GM19043 (cell line): ENCODE measurements at regions not wholly inside any gene's neighbourhood (a gene's known extent, or its start where the extent isn't known, plus 50 kb on each side); places are given as distances from the start of the nearest gene placed in this dataset.

ENCODE experiments used
- ATAC-seq: cut with Tn5 transposase; IDR thresholded peaks from one replicate; pipeline ENCODE4 v1.9.1; 2021; ENCODE audit warnings: low read depth; ENCODE audit not compliant: unreplicated experiment

DNA sequence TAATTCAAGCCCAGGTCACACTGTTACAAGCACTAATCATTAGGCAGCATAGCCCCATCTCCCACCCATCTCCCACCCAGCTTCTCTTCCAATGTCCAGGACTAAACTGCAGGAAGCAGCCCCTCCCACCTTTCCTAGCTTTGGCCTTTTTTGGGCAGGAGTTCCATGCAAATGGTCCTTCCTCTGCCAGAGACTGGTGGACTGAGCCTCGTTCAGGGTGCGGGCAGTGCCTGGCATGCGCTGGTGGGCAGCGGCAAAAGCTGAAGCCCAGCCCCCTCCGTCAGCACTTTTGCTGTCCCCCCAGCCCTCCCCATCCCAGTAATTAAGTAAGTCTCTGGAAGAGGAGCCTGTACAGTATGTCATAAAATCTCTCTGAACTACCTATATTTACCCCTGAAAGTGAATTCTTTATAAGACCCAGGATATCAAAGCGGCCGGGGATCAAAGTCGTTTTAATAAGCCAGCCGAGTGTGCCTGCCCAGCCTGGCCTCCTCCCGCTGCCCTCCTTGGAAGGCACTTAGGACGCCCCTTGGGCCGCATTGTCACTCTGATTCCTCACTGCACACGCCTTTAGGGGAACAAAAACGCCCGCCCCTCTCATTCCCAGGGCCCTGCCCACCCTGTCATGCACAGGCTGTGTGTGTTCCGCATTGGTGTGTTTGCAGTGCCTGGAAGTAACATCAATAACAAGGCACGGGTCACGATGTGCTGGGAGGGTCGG is 109.9 kb downstream of the IRX5 start:
- no peak for ATAC-seq

DNA sequence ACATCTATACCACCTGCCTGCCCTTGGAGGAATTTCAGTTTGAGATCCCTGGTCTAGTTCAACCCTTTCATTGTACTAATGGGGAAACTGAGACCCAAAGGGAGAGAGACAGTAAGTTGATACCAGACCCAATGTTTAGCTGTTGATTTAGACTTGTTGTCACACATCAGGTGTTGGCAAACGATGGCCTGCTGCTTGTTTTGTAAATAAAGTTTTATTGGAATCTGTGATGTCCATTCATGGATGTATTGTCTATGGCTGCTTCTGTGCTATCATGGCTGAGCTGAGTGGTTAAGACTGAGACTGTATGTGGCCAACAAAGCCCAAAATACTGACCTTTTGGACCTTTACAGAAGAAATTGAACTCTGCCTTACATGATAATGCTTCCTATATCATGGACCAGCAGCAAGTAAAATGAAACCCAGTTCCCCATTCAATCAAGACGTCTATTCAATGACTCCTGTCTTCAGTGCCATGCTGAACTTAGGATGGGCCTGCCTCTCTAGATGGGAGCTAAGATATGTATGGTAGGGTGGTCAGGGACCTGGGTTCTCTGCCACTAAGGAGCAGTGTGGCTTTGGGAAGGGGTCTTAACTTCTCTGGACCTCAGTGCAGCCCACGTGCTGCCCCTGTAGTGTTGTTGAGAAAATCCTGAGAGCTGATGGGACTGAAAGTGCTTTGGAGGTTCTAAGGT is 111.0 kb downstream of the IRX5 start:
- no peak for ATAC-seq

DNA sequence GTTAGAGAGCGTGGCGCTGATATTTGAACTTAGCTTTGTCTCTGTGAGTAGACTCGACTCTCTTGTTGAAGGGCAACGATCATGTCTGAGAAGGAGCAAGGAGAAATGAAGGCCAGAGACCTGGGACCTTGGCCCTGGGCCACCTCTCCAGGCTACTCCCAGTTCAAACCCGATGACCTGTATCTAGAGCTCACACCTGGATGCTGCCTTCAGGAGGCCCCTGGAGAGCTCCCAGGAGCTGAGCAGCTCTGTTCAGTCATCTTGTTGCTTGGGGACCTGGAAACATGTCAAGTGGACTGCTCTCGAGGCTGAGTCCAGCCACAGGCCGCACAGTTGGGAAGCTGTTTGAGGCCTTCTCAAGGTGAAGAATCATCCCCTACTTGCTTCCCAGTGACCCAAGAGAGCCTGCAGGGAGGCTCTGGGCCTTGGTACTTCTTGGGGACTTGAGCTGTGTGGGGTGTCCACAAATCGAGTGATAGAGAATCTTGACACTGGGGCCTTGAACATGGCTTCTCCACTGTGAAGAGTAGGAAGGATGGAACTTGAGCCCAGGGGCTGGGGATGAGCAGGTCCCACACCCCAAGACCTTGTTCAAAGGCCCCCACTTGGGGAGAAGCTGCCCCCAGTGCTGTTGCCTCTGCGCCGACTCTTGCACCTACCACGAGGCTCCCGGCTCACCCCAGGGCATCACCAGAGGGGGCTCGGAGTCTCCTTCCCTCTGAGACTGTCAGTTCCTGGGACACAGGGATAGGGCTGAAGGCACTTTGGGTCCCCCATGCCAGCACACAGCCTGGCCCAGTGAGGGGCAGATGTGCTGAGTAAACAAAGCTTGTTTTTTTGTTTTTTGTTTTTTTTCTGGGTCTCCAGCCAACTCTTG is 112.1 kb downstream of the IRX5 start:
- no peak for ATAC-seq

DNA sequence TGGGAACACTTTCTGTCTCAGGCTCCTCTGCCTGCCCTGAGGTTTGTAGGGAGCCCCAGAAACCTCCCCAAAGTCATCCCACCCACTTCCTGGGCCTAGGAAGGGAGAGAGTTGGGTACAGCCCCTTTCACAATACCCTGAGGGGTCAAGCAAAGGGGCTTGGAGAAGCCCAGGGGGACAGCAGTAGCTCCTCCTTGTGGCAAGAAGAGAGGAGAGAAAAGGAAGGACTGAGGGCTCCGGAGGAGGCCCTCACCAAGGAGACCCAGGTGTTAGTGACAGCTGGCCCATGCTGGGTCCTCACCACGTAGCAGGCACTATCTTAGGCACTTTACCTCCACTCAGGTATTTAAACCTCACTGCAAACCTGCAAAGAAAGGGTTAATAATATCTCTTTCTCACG is 112.8 kb downstream of the IRX5 start:
- ATAC-seq, result no peak

DNA sequence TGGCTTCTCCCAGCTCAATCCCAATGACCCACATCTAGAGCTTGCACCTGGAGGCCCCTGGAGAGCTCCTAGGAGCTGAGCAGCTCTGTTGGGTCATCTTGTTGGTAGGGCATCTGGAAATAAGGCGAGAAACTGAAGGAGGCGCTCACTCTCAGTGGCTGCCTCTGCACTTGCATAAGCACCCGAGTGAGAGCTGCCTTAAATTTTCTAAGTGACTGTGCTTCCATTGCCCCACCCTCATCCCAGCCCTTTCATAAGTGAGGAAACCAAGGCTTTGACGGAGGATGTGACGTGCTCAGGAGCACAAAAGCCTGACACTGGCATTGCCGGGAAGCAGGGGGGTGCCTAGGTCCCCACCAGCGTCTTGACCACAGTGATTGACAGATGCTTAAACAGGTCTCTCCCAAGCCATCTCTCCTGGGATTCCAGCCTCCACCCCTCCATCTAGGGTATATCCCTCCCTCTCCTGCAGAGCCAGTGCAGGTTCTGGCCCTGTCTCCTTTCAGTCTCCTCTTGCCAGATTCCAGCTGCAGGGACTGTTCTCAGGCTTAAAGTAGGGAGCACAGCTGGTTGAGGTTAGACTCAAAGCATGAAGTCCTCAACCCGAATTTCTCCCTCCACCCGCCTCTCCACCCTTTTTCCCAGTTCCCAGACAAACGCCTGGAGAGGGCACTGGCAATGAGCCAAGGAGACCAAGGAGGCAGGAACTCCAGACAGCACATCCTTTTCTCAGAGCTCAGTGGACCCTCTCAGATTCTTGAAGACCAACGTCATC is 113.7 kb downstream of the IRX5 start:
- no peak for ATAC-seq

DNA sequence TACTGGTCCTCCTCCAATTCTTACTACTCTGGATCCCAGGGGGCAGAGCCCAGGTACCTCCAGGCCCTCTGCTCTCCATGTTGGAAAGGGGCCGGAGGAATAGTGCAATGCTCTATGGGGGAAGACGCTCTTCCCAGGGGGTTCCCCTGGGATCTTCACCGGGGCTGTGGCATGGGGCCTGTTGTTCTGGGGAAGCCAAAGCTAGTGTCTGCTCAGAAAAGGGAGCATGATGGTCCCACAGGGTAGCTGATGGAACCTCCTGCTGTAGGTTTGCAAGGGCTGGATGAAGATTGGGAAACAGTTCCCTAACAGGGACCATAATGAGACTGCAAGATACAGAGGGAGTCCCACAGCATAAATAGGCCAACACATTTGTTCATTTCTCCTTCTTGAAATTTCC is 114.7 kb downstream of the IRX5 start:
- no peak for ATAC-seq

DNA sequence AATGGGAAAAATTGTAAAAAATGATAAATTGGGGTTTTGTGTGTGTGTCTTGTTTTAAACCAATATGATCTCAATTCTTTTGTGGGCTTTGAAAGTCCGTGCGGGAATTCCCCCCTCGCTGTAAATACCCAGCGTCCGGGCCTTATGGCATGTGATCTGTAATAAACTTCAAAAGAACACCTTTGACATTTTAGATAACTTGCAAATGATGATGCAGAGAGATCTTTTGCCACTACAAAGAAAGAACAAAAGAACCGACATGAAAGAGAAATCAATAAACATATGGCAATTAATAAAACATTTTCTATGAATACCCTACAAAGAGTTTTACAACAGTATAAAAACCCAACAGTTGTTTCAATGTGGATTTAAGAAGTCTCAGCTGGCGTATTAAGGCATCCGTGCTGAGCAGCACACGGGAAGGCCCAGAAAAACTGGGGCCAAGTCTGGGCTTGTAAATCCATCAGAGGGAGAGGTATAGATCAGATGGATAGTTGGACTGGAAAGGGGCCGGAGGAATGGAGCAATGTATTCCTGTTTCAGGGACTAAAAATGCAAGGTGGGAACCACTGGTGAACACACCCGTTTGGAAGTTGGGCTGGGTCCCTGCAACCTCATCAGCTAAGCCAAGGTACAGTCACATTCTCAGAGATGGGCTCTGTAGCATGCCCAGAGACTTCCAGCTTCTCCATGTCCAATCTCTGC is 115.2 kb downstream of the IRX5 start:
- ATAC-seq, result no peak

DNA sequence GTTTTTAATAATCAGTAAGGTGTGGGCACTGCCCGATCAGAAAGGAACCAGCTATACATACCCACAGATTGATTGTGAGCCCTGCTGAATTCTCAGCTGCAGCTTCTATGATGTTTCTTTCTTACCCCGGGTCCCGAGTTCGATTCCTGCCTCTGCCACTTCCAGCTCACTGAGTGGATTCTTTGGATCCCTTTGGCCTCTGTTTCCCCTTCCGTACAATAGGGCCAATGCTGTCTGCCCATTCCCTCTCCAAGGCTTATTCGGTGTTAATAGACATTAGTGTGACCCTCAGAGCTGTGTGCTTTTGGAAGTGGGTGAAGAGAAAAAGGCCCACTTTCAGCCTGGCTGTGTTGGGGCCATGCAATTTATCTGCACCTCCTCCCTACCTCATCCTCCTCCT is 115.8 kb downstream of the IRX5 start:
- no peak for ATAC-seq

DNA sequence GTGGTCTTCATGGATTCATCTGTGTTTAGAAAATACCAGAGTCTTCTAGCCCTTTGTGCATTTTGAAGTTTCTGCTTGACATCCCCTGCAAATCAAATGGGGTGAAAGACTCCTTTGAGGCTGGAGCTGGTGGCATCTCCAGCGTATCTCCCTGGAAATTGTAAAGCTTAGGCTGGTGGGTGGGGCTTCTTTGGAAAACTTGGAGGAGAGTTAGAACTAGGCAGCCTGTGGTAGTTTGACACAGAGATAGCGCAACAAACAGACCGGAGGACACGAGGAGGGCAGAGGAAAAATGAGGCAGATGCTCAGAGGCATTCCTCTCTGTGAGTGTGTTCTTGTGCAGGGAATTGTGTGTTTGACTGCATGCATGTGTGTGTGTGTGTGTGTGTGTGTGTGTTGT is 116.3 kb downstream of the IRX5 start:
- ATAC-seq, result no peak

DNA sequence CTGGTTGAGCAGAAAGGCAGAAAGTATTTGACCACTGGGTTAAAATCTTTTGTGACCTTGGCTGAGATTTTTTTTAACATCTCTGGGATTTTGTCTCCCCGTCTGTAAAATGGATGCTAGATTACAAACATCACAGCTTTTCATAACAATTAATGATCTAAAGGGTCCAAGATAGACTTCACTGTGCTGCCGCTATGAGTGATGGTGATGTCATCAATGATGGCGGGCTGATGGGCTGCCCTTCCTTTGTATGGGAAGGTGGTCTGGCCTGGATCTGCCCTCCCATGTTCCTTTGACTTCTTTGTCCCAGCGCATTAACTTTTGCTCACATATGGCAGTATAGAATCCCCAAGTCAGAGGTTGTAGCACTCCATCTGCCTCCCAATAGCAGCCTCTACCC is 116.7 kb downstream of the IRX5 start:
- no peak for ATAC-seq

DNA sequence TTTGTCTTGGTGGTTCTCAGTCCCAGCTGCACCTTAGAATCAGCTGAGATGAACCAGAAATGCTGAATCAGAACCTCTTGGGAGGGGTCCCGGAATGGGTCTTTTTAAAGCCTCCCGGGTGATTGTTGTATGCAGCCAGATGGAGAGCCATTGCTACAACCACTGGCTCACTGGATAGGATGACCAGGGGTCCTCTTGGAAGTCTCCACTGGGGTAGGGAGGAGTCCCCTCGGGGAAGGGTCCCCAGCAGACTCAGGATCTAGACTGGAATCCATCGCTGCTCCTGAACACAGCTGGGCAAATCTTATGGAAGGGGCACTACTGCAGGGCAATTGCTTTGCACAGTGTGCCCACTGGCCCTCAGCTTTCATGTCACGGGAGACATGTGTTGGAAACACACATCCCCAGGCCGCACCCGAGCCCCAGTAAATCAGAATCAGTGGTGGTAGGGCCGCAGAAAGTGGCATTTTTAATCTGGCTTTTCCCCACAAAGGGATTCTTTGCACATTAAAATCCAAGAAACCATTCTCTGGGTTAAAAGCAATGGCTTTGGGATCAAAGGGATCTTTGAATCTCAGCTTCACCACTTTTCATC is 117.3 kb downstream of the IRX5 start:
- no peak for ATAC-seq

DNA sequence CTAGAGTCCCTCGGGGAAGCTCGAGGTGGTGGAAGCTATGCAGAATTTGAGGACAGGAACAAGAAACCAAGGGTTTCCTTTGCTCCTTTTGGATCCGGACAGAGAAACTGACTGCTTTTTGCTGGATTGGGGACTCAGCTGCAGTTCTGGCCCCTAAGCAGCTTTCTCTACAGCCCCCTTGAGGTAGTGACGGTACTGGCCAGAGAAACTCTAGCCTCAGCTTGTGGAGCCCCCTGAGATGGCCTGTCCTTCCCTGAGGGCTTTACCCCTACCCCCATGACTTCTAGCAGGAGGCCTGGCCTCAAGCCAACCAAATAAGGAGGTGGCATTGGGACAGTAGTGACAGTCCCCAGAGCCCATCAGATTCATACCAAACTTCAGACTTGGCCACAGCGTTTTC is 118.1 kb downstream of the IRX5 start:
- ATAC-seq, result no peak

DNA sequence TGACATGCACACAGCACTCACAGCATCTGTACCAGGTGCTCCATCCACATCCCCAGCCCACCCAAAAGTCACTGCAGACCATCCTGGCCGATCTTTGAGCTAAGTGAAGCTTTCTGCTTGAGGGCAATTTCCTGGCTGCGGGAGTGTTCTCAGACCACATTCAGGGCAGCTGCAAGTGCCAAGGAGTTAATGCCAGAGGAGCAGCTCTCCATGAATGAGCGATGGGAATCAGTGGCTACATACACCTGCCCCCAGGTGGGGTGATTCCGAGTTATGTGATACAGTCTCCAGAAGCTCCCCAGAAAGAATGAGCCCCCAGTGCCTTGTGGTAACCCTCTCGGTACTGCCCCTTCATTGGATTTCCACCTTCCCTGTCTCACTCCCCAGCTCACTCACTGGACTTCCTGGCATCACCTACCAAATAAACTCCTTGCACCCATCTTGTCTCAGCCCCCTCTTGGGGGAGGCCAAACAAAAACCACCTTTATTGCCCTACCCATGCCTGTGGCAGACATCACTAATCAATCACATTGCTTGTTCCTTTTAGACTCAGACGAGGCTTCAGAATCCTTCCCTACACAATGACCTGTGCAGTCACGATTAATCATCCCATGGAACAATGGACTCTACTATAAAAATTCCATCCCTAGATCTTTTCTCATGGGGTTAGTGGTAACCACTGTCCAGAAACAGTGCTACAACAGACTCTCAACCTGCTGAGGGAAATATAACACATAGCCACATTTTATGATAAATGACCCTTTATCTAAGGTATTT is 121.1 kb downstream of the IRX5 start:
- no peak for ATAC-seq

DNA sequence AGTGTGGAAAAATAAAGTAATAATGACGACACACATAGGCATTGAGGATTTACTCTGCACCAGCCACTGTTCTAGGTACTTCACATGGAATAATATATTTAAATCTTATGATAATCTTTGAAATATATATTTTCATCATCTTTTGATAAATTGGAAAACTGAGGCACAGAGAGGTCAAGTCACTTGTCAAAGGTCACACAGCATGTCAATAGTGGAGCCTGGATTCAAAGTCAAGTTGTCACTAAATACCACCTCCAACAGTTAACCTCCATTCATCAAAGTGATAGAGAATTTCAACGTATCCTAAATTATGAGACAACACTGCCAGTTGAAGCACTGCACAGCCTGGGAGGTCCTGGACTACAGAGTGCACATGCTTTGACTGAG is 121.7 kb downstream of the IRX5 start:
- no peak for ATAC-seq

DNA sequence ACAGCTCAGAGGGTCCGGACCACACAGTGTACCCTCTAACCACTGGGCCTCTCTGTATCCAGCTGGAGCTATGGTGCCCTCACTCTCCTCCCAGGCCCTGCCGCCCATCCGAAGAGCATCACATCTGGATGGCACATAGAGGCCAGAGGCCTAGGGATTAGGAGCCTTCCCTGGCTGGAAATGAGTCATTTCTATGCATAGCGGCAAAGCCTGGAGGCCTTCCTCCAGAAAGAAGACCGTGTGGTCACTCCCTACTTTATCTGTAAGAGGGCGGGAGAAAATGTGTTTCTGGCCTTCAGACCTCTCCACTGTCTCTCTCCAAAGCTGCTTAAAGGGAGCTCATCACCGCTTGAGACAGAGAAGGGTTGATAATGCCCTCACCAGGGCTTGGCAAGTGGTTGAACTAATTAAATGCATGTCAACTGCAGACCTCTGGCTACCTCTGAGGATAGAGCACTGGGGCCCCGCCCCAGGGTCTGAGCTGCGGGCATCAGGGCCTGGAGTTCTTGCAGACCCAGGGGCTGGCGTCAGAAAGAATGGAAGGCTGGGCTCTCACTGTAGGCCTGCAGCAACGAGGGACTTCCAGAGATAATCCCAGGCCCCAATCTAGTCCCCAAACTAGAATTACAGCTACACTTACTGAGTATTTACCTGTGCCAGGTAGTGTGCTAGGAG is 122.2 kb downstream of the IRX5 start:
- ATAC-seq, result no peak

DNA sequence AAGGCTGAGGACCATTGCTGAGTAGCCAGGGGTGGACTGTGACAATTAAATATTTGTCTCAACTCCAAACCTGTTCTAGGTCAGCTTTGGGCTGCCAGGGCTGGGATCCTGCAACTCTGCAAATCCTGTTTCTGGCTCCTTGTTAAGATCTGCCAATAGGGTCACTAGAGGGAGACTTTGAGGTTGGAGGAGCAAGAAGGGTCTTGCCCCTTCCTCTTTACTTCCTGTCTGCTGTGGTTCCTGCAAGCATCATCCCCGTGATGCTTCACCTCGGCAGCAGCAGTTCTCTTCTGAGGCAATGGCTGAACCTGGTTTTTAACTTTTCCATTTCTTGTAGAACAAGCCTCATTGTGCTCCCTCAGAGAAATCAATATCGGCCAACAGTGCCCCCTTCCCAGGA is 124.6 kb downstream of the IRX5 start:
- no peak for ATAC-seq

DNA sequence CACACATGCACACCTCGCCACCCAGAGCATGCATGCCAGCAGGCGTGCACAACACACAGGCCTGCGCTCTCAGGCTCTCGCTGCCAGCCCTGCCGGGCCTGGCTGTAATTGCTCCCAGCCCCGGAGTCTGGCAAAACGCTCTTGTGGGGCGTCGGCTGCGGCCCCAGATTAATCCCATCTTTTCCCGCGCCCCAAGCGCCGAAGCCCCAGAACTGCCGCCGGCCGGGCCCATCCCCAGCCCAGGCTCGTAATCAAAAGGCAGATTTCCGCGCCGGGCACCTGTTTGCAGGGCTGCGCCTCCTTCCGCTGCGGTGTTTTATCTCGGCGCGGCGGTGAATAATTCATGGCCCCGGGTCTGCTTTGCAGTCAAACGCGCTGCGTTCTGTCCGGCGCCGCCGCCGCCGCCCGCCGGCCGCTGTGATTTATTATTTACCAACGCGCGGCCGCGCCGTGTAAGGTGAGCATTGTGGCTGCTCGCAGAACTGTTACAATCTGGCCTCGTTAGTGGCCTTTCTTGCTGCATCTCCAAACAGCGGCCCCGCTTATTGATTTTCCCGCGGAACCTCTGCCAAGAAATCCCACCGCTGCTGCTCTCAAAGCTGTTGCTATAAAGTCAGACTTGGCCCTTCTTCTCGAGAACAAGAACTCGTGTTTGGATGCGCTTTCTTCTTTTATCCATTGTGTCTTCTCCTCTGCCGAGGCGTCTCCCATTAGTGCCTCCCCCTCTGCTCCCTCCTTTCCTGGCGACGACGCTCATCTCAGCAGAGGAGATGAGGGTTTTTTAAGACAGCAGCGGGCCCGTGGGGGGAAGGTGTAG is 126.1 kb downstream of the IRX5 start:
- no peak for ATAC-seq

DNA sequence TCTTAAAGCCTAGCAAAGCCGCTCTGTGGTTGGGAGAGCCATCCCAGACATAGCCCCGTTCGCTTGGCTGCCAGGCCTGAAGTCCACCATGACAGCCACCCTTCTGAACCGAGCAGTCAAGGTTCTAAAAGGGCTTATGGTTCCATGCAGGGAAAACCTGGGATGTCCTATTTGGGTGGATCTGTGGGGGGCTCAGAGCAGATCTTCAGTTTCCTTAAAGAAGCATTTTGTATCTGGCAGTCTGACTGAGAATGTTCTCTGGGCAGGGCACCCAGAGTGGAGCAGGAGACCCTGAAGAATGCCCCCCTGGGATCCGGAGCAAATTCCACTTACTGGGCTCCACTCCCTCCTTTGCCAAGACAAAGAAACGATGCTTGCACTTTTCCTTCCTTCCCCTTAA is 127.2 kb downstream of the IRX5 start:
- ATAC-seq, result no peak
